ENCODE measurements at regions not wholly inside any gene's neighbourhood (a gene's known extent, or its start where the extent isn't known, plus 50 kb on each side); places are given as distances from the start of the nearest gene placed in this dataset.

DNA sequence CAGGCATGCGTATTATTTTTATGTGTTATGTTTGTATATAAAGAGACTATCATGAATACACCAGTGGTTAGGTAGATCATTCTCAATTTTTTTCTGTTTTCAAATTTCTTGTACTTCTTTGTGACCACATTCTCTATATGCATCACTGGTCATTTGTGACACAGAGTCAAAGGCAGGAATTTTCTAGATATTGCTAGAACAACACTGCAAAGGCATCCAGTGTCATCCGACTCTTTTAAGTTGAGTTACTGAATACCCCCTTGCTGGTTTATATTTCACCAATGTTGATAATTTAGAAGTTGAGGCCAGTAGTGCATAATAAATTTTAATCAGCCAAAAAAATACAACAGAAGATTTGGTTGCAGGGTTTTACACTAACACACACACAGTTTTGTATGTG is 351.8 kb downstream of the CASP12 start:
- no peak overlapping the region for H3K27ac ChIP-seq (ENCODE audit: low read length)
- H3K27me3 ChIP-seq (ENCODE audit: low read depth, low read length) = no peaks in the 10 kb centered on the region
- no peaks in the 10 kb centered on the region for H3K36me3 ChIP-seq (replicated peaks; ENCODE audit: low read depth, low read length)
- no peak overlapping the region for H2AFZ ChIP-seq (ENCODE audit: low read depth, low read length)
- no peaks in the 10 kb centered on the region for H3K9me3 ChIP-seq (ENCODE audit: insufficient read depth, low read length)
- no peak overlapping the region for H3K4me2 ChIP-seq (ENCODE audit: low read length)
- H3K9ac ChIP-seq (ENCODE audit: low read length) = no peak overlapping the region
- no peaks in the 10 kb centered on the region for H3K4me1 ChIP-seq (ENCODE audit: low read length)
- no peak overlapping the region for H3K4me3 ChIP-seq (ENCODE audit: low read length)
- H4K20me1 ChIP-seq (ENCODE audit: insufficient read depth, low read length) = no peaks in the 10 kb centered on the region
- TF ChIP-seq CTCF (IDR thresholded peaks at IDR 0.05; ENCODE audit: low read depth, low read length) (no peak), EZH2phosphoT487 (IDR thresholded peaks at IDR 0.05; ENCODE audit: low read depth) (no peak)
- no peaks in the 10 kb centered on the region for H3K79me2 ChIP-seq (ENCODE audit: low read length)

GRCh38 chr11:104541701-104542100 is 356.6 kb downstream of the CASP12 start:
- Histone ChIP-seq H3K27ac (ENCODE audit: low read length) (no peak overlapping the region), H3K36me3 (replicated peaks; ENCODE audit: low read depth, low read length) (no peaks in the 10 kb centered on the region), H3K27me3 (ENCODE audit: low read depth, low read length) (no peaks in the 10 kb centered on the region), H4K20me1 (ENCODE audit: insufficient read depth, low read length) (no peaks in the 10 kb centered on the region), H3K4me1 (ENCODE audit: low read length) (no peaks in the 10 kb centered on the region), H3K9me3 (ENCODE audit: insufficient read depth, low read length) (no peaks in the 10 kb centered on the region), H2AFZ (ENCODE audit: low read depth, low read length) (no peak overlapping the region), H3K4me3 (ENCODE audit: low read length) (no peak overlapping the region), H3K79me2 (ENCODE audit: low read length) (no peaks in the 10 kb centered on the region), H3K4me2 (ENCODE audit: low read length) (no peak overlapping the region), H3K9ac (ENCODE audit: low read length) (no peak overlapping the region)
- TF ChIP-seq EZH2phosphoT487 (IDR thresholded peaks at IDR 0.05; ENCODE audit: low read depth) (no peak), CTCF (IDR thresholded peaks at IDR 0.05; ENCODE audit: low read depth, low read length) (no peak)

GRCh38 chr11:104538313-104538712 is 359.9 kb downstream of the CASP12 start:
- no peak overlapping the region for H3K4me2 ChIP-seq (ENCODE audit: low read length)
- no peak overlapping the region for H2AFZ ChIP-seq (ENCODE audit: low read depth, low read length)
- no peak overlapping the region for H3K4me3 ChIP-seq (ENCODE audit: low read length)
- no peaks in the 10 kb centered on the region for H3K27me3 ChIP-seq (ENCODE audit: low read depth, low read length)
- no peak overlapping the region for H3K9ac ChIP-seq (ENCODE audit: low read length)
- TF ChIP-seq CTCF (IDR thresholded peaks at IDR 0.05; ENCODE audit: low read depth, low read length) (no peak), EZH2phosphoT487 (IDR thresholded peaks at IDR 0.05; ENCODE audit: low read depth) (no peak)
- H3K27ac ChIP-seq (ENCODE audit: low read length) = no peak overlapping the region
- no peaks in the 10 kb centered on the region for H3K4me1 ChIP-seq (ENCODE audit: low read length)
- no peaks in the 10 kb centered on the region for H4K20me1 ChIP-seq (ENCODE audit: insufficient read depth, low read length)
- no peaks in the 10 kb centered on the region for H3K79me2 ChIP-seq (ENCODE audit: low read length)
- H3K9me3 ChIP-seq (ENCODE audit: insufficient read depth, low read length) = no peaks in the 10 kb centered on the region
- no peaks in the 10 kb centered on the region for H3K36me3 ChIP-seq (replicated peaks; ENCODE audit: low read depth, low read length)

DNA sequence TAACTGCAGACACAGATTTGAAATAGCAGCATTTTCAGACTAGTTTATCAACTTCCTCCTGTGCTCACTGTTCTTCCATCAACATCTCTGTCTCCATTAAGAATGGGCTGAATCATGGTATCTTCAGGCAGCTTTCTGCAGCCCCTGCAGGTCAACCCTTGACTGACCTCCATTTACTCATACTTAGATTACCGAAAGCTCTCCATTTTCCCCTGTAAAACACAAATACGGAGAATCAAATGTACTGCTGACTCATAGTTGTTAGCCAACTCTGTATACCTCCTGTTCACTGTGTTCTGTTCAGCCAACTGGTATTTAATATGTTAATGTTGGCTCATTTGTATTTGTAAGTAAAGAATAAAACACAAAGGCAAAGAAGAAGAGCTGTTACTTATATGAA is 364.0 kb downstream of the CASP12 start:
- H3K27me3 ChIP-seq (ENCODE audit: low read depth, low read length) = no peaks in the 10 kb centered on the region
- H3K4me3 ChIP-seq (ENCODE audit: low read length) = no peak overlapping the region
- TF ChIP-seq EZH2phosphoT487 (IDR thresholded peaks at IDR 0.05; ENCODE audit: low read depth) (no peak), CTCF (IDR thresholded peaks at IDR 0.05; ENCODE audit: low read depth, low read length) (no peak)
- no peaks in the 10 kb centered on the region for H3K79me2 ChIP-seq (ENCODE audit: low read length)
- no peaks in the 10 kb centered on the region for H3K4me1 ChIP-seq (ENCODE audit: low read length)
- H3K9me3 ChIP-seq (ENCODE audit: insufficient read depth, low read length) = no peaks in the 10 kb centered on the region
- H3K36me3 ChIP-seq (replicated peaks; ENCODE audit: low read depth, low read length) = no peaks in the 10 kb centered on the region
- no peaks in the 10 kb centered on the region for H4K20me1 ChIP-seq (ENCODE audit: insufficient read depth, low read length)
- no peak overlapping the region for H3K4me2 ChIP-seq (ENCODE audit: low read length)
- H2AFZ ChIP-seq (ENCODE audit: low read depth, low read length) = no peak overlapping the region
- no peak overlapping the region for H3K27ac ChIP-seq (ENCODE audit: low read length)
- no peak overlapping the region for H3K9ac ChIP-seq (ENCODE audit: low read length)

All from OCI-LY3 (cell line).